NCI-H187 treated with DMSO at 0.1 percent for 48 hours (cell line): ENCODE measurements at regions not wholly inside any gene's neighbourhood (a gene's known extent, or its start where the extent isn't known, plus 50 kb on each side); places are given as distances from the start of the nearest gene placed in this dataset.

Source experiments
- DNase-seq: peaks from one replicate; lab custom pipeline; 2025; lab: John Stamatoyannopoulos, UW

DNA sequence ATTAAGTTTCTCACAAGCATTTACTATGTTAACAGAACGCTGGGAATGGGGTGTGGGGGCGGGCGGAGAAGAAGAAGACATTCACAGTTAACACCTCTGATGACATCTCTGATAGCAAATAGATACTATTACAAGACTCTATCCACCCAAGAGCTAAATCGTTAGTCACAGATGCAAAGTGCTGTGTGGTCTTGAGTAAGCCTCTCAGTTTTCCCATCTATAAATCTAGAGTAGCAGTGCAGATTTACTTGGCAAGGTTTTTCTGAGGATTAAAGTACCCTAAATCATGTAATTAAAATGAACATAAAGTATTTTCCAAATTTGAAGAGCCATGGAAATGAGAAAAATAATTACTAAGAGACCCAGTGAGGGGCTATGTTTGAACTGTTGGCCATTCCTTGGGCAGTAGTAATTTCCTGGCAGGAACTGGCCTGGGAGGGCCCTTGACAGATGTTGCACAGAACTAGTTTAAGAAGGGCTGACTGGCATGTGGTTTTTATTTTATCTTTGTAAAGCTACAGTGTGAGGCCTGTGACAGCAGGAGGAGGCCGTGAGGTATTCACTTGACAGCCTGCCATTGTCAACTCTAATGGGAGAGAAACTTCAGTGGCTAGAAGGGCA lies 58.7 kb upstream of the APOBEC4 start:
- no peak for DNase-seq

DNA sequence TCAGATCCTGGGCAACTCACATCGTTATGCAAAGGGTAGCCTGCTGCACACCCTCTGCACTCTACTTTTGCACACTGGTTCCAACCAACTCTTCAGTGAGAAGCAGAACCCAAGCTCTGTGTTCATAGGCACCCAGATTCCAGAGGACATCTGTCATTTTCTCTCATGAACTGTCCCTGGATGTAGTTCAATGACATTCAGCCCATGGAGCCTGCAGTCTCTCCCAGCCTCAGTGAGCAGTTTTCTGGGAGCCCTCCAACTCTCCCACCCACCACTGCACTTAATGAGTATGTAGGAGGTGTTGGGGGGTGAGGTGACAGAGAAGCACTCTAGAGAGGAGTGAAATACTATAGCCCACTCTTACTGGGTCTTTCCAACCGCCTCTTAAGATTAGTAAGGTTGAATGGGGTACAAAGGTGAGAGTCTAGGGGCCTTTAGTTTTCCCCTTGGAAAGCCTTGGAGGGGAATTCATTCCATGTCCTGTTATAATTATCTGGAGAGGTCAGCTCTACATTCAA lies 58.1 kb upstream of the APOBEC4 start:
- no peak for DNase-seq

DNA sequence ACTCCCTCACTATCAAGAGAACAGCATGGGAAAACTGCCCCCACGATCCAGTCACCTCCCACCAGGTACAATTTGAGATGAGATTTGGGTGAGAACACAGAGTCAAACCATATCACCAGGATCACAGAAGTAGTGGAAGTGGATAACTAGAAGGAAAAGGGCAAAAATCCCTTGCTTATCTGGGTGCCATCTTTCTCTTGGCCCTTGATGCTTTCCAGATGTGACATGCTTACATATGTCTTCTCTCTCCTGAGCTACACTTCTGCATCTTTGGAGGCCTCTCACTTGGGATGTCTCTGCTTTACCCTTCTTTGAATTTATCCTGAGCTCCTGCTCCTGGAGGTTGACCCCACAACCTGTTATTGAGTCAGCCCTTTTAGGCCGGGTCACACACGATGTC lies 57.6 kb upstream of the APOBEC4 start:
- no peak for DNase-seq

DNA sequence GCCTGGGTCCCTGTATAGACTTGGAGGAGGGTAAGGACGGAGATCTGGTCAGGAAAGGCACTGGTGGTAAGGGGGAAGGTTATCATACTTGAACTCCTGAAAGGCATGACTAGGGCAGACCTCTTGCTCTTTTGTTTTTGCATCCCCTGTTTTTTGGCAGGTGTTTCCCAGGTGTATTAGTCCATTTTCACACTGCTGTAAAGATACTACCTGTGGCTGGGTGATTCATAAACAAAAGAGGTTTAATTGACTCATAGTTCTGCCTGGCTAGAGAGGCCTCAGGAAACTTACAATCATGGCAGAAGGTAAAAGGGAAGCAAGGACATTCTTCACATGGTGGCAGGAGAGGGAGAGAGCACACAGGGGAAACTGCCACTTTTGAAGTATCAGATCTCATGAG lies 57.2 kb upstream of the APOBEC4 start:
- no peak for DNase-seq

DNA sequence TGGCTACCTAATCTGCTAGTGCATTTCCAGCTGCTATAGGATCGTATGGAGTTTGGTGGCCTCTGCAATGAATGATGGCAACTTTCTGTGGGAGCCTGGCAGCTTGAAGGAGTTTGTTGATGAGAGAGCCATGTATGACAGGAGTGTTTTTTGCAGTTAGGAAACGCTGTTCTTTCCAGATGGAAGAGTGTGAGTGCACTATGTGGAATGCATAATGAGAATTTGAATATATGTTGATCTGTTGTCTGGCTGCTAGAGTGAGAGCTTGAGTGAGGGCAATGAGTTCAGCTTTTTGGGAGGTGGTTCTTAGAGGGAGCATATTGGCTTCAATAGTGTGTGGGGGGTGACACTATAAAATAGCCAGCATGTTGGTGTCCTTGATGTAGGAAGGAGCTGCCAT lies 51.0 kb upstream of the APOBEC4 start:
- DNase-seq = no peak
